Lower leg skin (tissue), 4 donors: ENCODE measurements at regions not wholly inside any gene's neighbourhood (a gene's known extent, or its start where the extent isn't known, plus 50 kb on each side); places are given as distances from the start of the nearest gene placed in this dataset.

Experiments
- DNase-seq, 2 donors: peaks; one replicate each; pipeline ENCODE4 v3.0.0-alpha.2; 2019; ENCODE audit warnings: low spot score in 2 of 2
- H3K4me3 ChIP-seq: fragments of 200-600 bp; sonication (generic); 2 replicates; pipeline ENCODE4 v1.5.1; 2017; ENCODE audit warnings: mild to moderate bottlenecking, low read depth; ENCODE audit not compliant: poor library complexity, severe bottlenecking
- CTCF ChIP-seq, 3 donors: fragments of 450-650 bp; IDR thresholded peaks; one replicate each; pipeline ENCODE4 v1.5.1; 2016; ENCODE audit warnings: antibody characterized with exemption in 3 of 3, mild to moderate bottlenecking in 3 of 3, moderate library complexity in 2 of 3
- POLR2A ChIP-seq, 2 donors: fragments of 450-650 bp; IDR thresholded peaks; one replicate each; pipeline ENCODE4 v1.6.1; 2016 to 2017; ENCODE audit warnings: antibody characterized with exemption in 2 of 2, mild to moderate bottlenecking in 1 of 2, moderate library complexity in 1 of 2
- whole genome bisulfite sequencing, 2 donors: methylation state at CpG; one replicate each; pipeline ENCODE4 v1.1.5; 2018; 5-methylcytosine and 5-hydroxymethylcytosine counted together
- intact Hi-C: fragments of 100-400 bp; cut with DNase I; formaldehyde crosslinking; loops from one replicate; pipeline ENCODE4 v1.15.0; 2023; ENCODE audit warnings: low total_unique reads

GRCh38 chr2:239814116-239814860 is 210.9 kb downstream of the NDUFA10 start:
- peak in 1 of 2 donors; percentile 78 for DNase-seq
- TF ChIP-seq CTCF (IDR thresholded peaks at IDR 0.05) (no peak), POLR2A (IDR thresholded peaks at IDR 0.05) (no peak)
- intact Hi-C loops = no loop called here
- H3K4me3 ChIP-seq = no peak overlapping the region
- 48 to 52% methylated on average over 12 to 15 of the region's 15 CpGs for WGBS, 2 donors

GRCh38 chr2:239813261-239814115 is 211.7 kb downstream of the NDUFA10 start:
- intact Hi-C loops = no loop called here
- no peak overlapping the region for H3K4me3 ChIP-seq
- TF ChIP-seq CTCF (IDR thresholded peaks at IDR 0.05) = no peak
- TF ChIP-seq POLR2A (IDR thresholded peaks at IDR 0.05) = no peak
- 78 to 80% methylated on average over 27 of the region's 27 CpGs for WGBS, 2 donors
- peak in 1 of 2 donors; percentile 72 for DNase-seq

- 92 to 96% methylated on average over 20 of the region's 20 CpGs for WGBS, 2 donors
- TF ChIP-seq POLR2A (IDR thresholded peaks at IDR 0.05) = no peak
- no peak for TF ChIP-seq CTCF (IDR thresholded peaks at IDR 0.05)
- intact Hi-C loops = no loop called here
- no peak overlapping the region for H3K4me3 ChIP-seq
- DNase-seq = peak in 1 of 2 donors; percentile 61
Observed at GRCh38 chr2:239811806-239812560, 213.2 kb downstream of the NDUFA10 start.

- no peak overlapping the region for H3K4me3 ChIP-seq
- 59 to 60% methylated on average over 13 to 14 of the region's 14 CpGs for WGBS, 2 donors
- intact Hi-C loops = no loop called here
- DNase-seq = peak in 1 of 2 donors; percentile 65
- no peak for TF ChIP-seq CTCF (IDR thresholded peaks at IDR 0.05)
- TF ChIP-seq POLR2A (IDR thresholded peaks at IDR 0.05) = no peak
Observed at GRCh38 chr2:239811111-239811781, 213.9 kb downstream of the NDUFA10 start.

- 78 to 79% methylated on average over 11 of the region's 11 CpGs for WGBS, 2 donors
- intact Hi-C loops = no loop called here
- no peak overlapping the region for H3K4me3 ChIP-seq
- TF ChIP-seq POLR2A (IDR thresholded peaks at IDR 0.05) (no peak), CTCF (IDR thresholded peaks at IDR 0.05) (no peak)
- peak in 1 of 2 donors; percentile 81 for DNase-seq
Observed at GRCh38 chr2:239809391-239809790, 215.8 kb downstream of the NDUFA10 start.
